GM23338 (cell line): ENCODE measurements at regions not wholly inside any gene's neighbourhood (a gene's known extent, or its start where the extent isn't known, plus 50 kb on each side); places are given as distances from the start of the nearest gene placed in this dataset.

Experiments used
- CREB1 ChIP-seq: fragments of 250-450 bp; sonication (Bioruptor Pico); IDR thresholded peaks from 2 replicates; pipeline ENCODE4 v1.5.0; 2020; ENCODE audit warnings: low read depth, mild to moderate bottlenecking, moderate library complexity
- CTCF ChIP-seq, 2 experiments: fragments of 200-600 bp in 1 of 2; sonication (generic) in 1 of 2; conservative IDR thresholded peaks; 2 replicates each; pipeline versions ENCODE4 v1.5.1 to v1.6.1; 2016 to 2017; ENCODE audit warnings: antibody characterized with exemption in 2 of 2, low read depth in 2 of 2, mild to moderate bottlenecking in 2 of 2, moderate library complexity in 1 of 2
- EZH2 ChIP-seq: fragments of 200-600 bp; sonication (generic); IDR thresholded peaks from one replicate; pipeline ENCODE4 v1.8.0; 2017; ENCODE audit warnings: antibody characterized with exemption, mild to moderate bottlenecking, low read depth; ENCODE audit not compliant: unreplicated experiment
- EZH2phosphoT487 ChIP-seq: fragments of 200-600 bp; sonication (generic); IDR thresholded peaks from one replicate; pipeline ENCODE4 v1.8.1; 2018; ENCODE audit warnings: antibody characterized with exemption; ENCODE audit not compliant: unreplicated experiment

GRCh38 chr18:68282232-68282631 lies 432.7 kb downstream of the TMX3 start:
- TF ChIP-seq CTCF (conservative IDR thresholded peaks at IDR 0.05; ENCODE audit: low read depth in 2 of 2): no peak
- no peak for TF ChIP-seq CREB1
- TF ChIP-seq EZH2phosphoT487: no peak
- no peak for TF ChIP-seq EZH2
